ENCODE measurements at regions not wholly inside any gene's neighbourhood (a gene's known extent, or its start where the extent isn't known, plus 50 kb on each side); places are given as distances from the start of the nearest gene placed in this dataset.

DNA sequence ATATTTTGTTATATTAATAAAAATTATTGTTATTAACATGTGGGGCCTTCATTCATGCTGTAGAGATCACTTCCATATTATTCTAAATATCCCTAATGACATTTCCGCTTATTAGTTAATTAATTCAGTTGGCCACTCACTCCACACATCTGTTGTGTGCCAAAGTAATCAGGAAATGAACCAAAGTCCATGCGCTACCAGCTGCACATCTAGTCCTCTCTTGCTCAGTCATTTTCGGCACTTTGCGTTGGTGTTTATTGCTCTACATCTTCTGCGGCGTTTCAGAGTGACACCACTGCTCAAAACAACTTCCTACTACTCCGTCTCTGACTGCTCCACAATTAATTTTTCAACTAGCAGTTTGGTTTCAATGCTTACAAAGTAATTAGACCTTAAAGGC, 101.4 kb upstream of the ZFHX3 start (continued):
- TF ChIP-seq, protein P1, sequence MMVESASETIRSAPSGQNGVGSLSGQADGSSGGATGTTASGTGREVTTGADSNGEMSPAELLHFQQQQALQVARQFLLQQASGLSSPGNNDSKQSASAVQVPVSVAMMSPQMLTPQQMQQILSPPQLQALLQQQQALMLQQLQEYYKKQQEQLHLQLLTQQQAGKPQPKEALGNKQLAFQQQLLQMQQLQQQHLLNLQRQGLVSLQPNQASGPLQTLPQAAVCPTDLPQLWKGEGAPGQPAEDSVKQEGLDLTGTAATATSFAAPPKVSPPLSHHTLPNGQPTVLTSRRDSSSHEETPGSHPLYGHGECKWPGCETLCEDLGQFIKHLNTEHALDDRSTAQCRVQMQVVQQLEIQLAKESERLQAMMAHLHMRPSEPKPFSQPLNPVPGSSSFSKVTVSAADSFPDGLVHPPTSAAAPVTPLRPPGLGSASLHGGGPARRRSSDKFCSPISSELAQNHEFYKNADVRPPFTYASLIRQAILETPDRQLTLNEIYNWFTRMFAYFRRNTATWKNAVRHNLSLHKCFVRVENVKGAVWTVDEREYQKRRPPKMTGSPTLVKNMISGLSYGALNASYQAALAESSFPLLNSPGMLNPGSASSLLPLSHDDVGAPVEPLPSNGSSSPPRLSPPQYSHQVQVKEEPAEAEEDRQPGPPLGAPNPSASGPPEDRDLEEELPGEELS (CRISPR knock-in tag; IDR thresholded peaks at IDR 0.05), result peak; percentile 47; the same call in 1 of the 2 replicates
- TF ChIP-seq, protein P2, sequence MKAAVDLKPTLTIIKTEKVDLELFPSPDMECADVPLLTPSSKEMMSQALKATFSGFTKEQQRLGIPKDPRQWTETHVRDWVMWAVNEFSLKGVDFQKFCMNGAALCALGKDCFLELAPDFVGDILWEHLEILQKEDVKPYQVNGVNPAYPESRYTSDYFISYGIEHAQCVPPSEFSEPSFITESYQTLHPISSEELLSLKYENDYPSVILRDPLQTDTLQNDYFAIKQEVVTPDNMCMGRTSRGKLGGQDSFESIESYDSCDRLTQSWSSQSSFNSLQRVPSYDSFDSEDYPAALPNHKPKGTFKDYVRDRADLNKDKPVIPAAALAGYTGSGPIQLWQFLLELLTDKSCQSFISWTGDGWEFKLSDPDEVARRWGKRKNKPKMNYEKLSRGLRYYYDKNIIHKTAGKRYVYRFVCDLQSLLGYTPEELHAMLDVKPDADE (CRISPR knock-in tag; IDR thresholded peaks at IDR 0.05), result no peak
- TF ChIP-seq, protein P3, sequence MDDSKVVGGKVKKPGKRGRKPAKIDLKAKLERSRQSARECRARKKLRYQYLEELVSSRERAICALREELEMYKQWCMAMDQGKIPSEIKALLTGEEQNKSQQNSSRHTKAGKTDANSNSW (CRISPR knock-in tag; IDR thresholded peaks at IDR 0.05; ENCODE audit: borderline replicate concordance), result no peak
- TF ChIP-seq ARNT2 (CRISPR knock-in tag; IDR thresholded peaks at IDR 0.05; ENCODE audit: low read depth) (no peak), ATRX (CRISPR knock-in tag; IDR thresholded peaks at IDR 0.05; ENCODE audit: borderline replicate concordance) (no peak), ZNF615 (CRISPR knock-in tag; IDR thresholded peaks at IDR 0.05; ENCODE audit: borderline replicate concordance) (no peak), YEATS2 (CRISPR knock-in tag; IDR thresholded peaks at IDR 0.05; ENCODE audit: borderline replicate concordance) (no peak), GATAD2A (CRISPR knock-in tag; IDR thresholded peaks at IDR 0.05) (peak; percentile 50; the same call in 1 of the 2 replicates), ZNF652 (CRISPR knock-in tag; IDR thresholded peaks at IDR 0.05; ENCODE audit: borderline replicate concordance, low read depth) (peak; percentile 26; the same call in 1 of the 2 replicates), ISL2 (CRISPR knock-in tag; IDR thresholded peaks at IDR 0.05) (no peak), ADNP (CRISPR knock-in tag; IDR thresholded peaks at IDR 0.05) (no peak), SP4 (CRISPR knock-in tag; IDR thresholded peaks at IDR 0.05) (no peak), NBN (conservative IDR thresholded peaks at IDR 0.05) (no peak), SP5 (CRISPR knock-in tag; IDR thresholded peaks at IDR 0.05; ENCODE audit: borderline replicate concordance, low read depth) (no peak), FOXA3 (CRISPR knock-in tag; IDR thresholded peaks at IDR 0.05) (peak; percentile 38; the same call in 1 of the 2 replicates)
- TF ChIP-seq, protein P4, sequence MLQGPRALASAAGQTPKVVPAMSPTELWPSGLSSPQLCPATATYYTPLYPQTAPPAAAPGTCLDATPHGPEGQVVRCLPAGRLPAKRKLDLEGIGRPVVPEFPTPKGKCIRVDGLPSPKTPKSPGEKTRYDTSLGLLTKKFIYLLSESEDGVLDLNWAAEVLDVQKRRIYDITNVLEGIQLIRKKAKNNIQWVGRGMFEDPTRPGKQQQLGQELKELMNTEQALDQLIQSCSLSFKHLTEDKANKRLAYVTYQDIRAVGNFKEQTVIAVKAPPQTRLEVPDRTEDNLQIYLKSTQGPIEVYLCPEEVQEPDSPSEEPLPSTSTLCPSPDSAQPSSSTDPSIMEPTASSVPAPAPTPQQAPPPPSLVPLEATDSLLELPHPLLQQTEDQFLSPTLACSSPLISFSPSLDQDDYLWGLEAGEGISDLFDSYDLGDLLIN (CRISPR knock-in tag; IDR thresholded peaks at IDR 0.05; ENCODE audit: borderline replicate concordance), result no peak
- TF ChIP-seq, protein P5, sequence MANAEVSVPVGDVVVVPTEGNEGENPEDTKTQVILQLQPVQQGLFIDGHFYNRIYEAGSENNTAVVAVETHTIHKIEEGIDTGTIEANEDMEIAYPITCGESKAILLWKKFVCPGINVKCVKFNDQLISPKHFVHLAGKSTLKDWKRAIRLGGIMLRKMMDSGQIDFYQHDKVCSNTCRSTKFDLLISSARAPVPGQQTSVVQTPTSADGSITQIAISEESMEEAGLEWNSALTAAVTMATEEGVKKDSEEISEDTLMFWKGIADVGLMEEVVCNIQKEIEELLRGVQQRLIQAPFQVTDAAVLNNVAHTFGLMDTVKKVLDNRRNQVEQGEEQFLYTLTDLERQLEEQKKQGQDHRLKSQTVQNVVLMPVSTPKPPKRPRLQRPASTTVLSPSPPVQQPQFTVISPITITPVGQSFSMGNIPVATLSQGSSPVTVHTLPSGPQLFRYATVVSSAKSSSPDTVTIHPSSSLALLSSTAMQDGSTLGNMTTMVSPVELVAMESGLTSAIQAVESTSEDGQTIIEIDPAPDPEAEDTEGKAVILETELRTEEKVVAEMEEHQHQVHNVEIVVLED (CRISPR knock-in tag; IDR thresholded peaks at IDR 0.05; ENCODE audit: borderline replicate concordance), result no peak
- TF ChIP-seq, protein P6, sequence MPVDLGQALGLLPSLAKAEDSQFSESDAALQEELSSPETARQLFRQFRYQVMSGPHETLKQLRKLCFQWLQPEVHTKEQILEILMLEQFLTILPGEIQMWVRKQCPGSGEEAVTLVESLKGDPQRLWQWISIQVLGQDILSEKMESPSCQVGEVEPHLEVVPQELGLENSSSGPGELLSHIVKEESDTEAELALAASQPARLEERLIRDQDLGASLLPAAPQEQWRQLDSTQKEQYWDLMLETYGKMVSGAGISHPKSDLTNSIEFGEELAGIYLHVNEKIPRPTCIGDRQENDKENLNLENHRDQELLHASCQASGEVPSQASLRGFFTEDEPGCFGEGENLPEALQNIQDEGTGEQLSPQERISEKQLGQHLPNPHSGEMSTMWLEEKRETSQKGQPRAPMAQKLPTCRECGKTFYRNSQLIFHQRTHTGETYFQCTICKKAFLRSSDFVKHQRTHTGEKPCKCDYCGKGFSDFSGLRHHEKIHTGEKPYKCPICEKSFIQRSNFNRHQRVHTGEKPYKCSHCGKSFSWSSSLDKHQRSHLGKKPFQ (CRISPR knock-in tag; IDR thresholded peaks at IDR 0.05; ENCODE audit: insufficient replicate concordance), result no peak
- TF ChIP-seq, protein P7, sequence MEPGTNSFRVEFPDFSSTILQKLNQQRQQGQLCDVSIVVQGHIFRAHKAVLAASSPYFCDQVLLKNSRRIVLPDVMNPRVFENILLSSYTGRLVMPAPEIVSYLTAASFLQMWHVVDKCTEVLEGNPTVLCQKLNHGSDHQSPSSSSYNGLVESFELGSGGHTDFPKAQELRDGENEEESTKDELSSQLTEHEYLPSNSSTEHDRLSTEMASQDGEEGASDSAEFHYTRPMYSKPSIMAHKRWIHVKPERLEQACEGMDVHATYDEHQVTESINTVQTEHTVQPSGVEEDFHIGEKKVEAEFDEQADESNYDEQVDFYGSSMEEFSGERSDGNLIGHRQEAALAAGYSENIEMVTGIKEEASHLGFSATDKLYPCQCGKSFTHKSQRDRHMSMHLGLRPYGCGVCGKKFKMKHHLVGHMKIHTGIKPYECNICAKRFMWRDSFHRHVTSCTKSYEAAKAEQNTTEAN (CRISPR knock-in tag; conservative IDR thresholded peaks at IDR 0.05), result no peak
- TF ChIP-seq, protein P8, sequence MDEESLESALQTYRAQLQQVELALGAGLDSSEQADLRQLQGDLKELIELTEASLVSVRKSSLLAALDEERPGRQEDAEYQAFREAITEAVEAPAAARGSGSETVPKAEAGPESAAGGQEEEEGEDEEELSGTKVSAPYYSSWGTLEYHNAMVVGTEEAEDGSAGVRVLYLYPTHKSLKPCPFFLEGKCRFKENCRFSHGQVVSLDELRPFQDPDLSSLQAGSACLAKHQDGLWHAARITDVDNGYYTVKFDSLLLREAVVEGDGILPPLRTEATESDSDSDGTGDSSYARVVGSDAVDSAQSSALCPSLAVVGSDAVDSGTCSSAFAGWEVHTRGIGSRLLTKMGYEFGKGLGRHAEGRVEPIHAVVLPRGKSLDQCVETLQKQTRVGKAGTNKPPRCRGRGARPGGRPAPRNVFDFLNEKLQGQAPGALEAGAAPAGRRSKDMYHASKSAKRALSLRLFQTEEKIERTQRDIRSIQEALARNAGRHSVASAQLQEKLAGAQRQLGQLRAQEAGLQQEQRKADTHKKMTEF (CRISPR knock-in tag; IDR thresholded peaks at IDR 0.05), result 0 out of 2 replicates have a peak, but pooled peaks have one; percentile 23

Measured in HepG2 (cell line).